Neural cell (in vitro differentiated cells): ENCODE measurements at regions not wholly inside any gene's neighbourhood (a gene's known extent, or its start where the extent isn't known, plus 50 kb on each side); places are given as distances from the start of the nearest gene placed in this dataset.

Experiments
- CTCF ChIP-seq: fragments of 450-650 bp; IDR thresholded peaks from 2 replicates; pipeline ENCODE4 v1.5.1; 2014; ENCODE audit warnings: antibody characterized with exemption, mild to moderate bottlenecking, moderate library complexity; ENCODE audit not compliant: poor library complexity, severe bottlenecking
- EP300 ChIP-seq: fragments of 450-650 bp; conservative IDR thresholded peaks from 2 replicates; pipeline ENCODE4 v1.6.1; 2014; ENCODE audit warnings: antibody characterized with exemption, mild to moderate bottlenecking, moderate library complexity; ENCODE audit not compliant: poor library complexity, severe bottlenecking
- EZH2 ChIP-seq: fragments of 200-600, 300-800 bp; shearing (Covaris generic), sonication (generic); IDR thresholded peaks from 2 replicates; pipeline ENCODE4 v1.6.1; 2014; ENCODE audit warnings: antibody characterized with exemption, low read length, borderline replicate concordance, mild to moderate bottlenecking; ENCODE audit not compliant: insufficient read depth, poor library complexity, severe bottlenecking
- MXI1 ChIP-seq: fragments of 450-650 bp; conservative IDR thresholded peaks from 2 replicates; pipeline ENCODE4 v1.6.1; 2014; ENCODE audit warnings: antibody characterized with exemption, mild to moderate bottlenecking; ENCODE audit not compliant: poor library complexity, severe bottlenecking
- POLR2AphosphoS5 ChIP-seq: IDR thresholded peaks from 2 replicates; pipeline ENCODE4 v1.6.1; 2012
- RAD21 ChIP-seq: fragments of 450-650 bp; conservative IDR thresholded peaks from 2 replicates; pipeline ENCODE4 v1.6.1; 2014; ENCODE audit warnings: antibody characterized with exemption, mild to moderate bottlenecking, moderate library complexity
- TAF1 ChIP-seq: IDR thresholded peaks from 2 replicates; pipeline ENCODE4 v1.6.1; 2012; ENCODE audit warnings: low read depth
- TF ChIP-seq, protein P1 (sequence below): IDR thresholded peaks from 2 replicates; pipeline ENCODE4 v1.6.1; 2012; ENCODE audit warnings: borderline replicate concordance

DNA sequence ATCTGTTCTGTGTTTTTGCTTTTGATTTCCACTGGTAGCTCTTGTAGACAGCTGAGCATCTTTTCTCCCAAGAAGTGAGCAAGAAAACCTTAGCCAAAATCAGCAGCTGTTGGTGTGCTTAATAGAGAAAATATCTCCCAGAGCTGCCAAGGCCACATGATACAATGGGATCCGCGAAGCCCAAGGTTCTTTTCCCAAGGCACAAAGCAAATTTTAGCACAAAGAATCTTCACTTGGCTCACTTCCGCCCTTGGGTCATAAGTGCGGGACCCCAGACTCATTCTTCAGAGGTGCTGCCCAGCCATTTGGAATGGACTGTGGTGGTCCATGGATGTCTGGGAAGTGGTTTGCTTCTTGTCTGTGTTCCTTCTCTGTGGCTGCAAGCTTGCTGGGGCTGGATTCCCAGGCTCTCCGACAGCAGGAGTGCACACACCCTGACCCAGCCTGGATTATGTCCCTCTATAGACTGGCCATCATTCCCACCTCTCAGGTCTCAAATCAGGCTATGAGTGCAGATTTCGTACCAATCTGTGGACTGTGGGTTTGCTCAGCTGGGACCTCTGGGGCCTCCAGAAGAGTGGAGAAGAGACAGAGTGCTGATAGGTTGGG is 93.0 kb upstream of the TMEM72 start:
- TF ChIP-seq TAF1: no peak
- no peak for TF ChIP-seq CTCF
- no peak for TF ChIP-seq POLR2AphosphoS5
- TF ChIP-seq MXI1: no peak
- TF ChIP-seq RAD21: no peak
- TF ChIP-seq EZH2: no peak
- TF ChIP-seq, protein P1, sequence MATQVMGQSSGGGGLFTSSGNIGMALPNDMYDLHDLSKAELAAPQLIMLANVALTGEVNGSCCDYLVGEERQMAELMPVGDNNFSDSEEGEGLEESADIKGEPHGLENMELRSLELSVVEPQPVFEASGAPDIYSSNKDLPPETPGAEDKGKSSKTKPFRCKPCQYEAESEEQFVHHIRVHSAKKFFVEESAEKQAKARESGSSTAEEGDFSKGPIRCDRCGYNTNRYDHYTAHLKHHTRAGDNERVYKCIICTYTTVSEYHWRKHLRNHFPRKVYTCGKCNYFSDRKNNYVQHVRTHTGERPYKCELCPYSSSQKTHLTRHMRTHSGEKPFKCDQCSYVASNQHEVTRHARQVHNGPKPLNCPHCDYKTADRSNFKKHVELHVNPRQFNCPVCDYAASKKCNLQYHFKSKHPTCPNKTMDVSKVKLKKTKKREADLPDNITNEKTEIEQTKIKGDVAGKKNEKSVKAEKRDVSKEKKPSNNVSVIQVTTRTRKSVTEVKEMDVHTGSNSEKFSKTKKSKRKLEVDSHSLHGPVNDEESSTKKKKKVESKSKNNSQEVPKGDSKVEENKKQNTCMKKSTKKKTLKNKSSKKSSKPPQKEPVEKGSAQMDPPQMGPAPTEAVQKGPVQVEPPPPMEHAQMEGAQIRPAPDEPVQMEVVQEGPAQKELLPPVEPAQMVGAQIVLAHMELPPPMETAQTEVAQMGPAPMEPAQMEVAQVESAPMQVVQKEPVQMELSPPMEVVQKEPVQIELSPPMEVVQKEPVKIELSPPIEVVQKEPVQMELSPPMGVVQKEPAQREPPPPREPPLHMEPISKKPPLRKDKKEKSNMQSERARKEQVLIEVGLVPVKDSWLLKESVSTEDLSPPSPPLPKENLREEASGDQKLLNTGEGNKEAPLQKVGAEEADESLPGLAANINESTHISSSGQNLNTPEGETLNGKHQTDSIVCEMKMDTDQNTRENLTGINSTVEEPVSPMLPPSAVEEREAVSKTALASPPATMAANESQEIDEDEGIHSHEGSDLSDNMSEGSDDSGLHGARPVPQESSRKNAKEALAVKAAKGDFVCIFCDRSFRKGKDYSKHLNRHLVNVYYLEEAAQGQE: no peak
- no peak for TF ChIP-seq EP300
